KG1 (cell line): ENCODE measurements at regions not wholly inside any gene's neighbourhood (a gene's known extent, or its start where the extent isn't known, plus 50 kb on each side); places are given as distances from the start of the nearest gene placed in this dataset.
"Not testable (repeated sequence)": the region's sequence is repeated elsewhere in the genome, so short reads cannot be mapped to it uniquely, and the experiment has no call there.

Experiments
- DNase-seq: peaks from one replicate; lab custom pipeline; 2025; lab: John Stamatoyannopoulos, UW

DNA sequence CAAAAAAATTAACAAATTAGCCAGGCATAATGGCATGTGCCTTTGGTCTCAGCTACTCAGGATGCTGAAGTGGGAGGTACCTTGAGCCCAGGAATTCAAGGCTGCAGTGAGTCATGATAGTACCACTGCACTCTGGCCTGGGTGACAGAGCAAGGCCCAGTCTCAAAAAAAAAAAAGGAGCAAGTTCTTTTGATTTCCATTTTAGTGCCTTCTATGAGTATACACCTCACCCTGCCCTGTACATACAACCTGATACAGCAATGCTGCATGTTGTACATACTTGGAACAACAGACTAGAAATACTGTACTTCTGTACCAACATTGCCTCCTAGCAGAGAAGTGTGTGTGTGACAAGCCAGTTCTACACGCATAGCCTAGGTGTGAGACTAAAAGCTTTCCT, 97.3 kb upstream of the CARMIL1 start:
- no peak for DNase-seq

DNA sequence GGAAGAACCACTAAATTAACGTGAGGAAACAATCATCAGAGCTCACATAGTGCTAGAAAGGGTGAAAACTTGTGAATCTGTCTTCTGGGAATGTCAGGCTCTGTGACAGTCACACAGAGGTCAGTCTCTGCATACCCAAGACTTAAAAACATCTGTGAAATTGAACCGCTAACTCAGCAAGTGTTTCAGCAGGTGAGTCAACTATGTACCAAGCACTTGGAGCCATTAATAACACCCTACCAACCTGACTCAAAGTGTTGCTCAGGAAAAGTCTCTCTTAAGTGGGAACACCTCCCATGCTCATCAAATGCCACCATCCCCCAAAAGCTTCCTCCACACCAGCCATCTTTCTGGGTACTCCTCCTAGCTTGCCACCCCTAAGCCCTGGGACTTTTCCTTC, 92.3 kb upstream of the CARMIL1 start:
- no peak for DNase-seq

- DNase-seq: no peak
Measured at GRCh38 chr6:25188232-25188631, 90.9 kb upstream of the CARMIL1 start.

- no peak for DNase-seq
Measured at GRCh38 chr6:25192590-25193459, 86.3 kb upstream of the CARMIL1 start.

DNA sequence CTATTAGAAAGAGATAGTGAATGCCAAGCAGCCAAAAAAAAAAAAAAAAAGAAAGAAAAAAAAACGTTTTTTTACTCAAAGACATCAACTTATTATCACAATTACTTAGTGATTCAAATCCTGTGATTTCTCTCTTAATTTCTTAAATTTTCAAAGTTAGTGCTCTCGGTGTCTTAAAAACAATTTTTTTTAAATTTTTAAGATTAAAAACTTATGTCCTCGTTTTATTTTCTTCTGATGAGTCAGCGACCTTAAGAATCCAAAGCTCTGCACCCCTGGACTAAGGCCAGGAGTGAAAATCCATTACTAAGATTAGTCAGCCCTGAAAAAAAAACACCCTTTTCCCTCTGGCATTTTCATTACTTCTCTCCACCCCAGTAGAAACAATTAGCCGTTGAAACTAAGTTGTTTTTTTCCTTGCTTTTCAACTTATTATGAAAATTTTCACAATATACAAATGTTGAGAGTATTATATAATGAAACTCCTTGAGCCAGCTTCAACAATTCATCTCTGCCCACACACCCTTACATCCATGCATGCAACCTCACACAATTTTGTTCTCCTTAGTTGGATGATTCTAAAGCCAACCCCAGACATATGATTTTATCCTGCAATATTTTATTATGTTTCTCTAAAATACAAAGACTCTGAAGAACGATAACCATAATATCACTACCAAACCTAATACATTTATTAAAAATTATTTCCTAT, 85.6 kb upstream of the CARMIL1 start:
- no peak for DNase-seq

DNA sequence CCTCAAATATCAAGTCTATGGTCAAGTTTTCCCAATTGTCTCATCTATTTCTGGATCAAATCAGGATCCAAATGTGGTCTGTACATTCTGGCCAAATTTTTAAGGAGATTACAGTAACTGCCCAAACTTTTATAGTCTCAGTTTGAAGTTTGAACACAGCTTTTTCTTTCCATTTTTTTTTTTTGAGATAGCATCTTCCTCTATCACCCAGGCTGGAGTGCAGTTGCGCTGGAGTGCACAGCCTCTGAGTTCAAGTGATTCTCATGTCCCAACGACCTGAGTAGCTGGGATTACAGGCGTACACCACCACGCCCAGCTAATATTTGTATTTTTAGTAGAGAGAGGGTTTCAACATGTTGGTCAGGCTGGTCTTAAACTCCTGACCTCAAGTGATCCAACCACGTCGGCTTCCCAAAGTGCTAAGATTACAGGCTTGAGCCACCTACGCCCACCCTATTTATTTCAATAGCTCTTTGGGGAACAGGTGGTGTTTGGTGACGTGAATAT, 84.9 kb upstream of the CARMIL1 start:
- DNase-seq: no peak

GRCh38 chr6:25196464-25196863, 82.7 kb upstream of the CARMIL1 start:
- no peak for DNase-seq

- no peak for DNase-seq
Measured at GRCh38 chr6:25197111-25197510, 82.1 kb upstream of the CARMIL1 start.

- no peak for DNase-seq
Measured at GRCh38 chr6:25199544-25199943, 79.6 kb upstream of the CARMIL1 start.

DNA sequence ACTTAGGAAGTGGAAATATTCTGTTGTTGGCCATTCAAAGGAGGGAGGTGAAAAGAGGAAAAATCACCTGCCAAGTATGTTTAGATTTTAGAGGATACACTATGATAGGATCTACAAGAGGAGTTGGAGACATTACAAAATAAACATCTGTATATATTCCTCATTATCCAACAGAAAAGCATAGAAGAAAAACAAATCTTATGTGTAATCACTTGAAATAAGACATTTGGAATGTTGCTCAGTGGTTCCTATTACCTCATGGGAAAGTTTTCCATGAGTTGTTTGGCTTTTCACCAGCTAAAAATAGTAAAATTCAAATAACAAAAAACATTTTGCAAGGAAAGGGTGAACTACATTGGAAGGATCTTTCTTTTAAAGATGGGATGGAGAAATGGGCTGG, 76.7 kb upstream of the CARMIL1 start:
- DNase-seq: no peak

GRCh38 chr6:25205629-25206028, 73.5 kb upstream of the CARMIL1 start:
- no peak for DNase-seq

- DNase-seq: not testable (repeated sequence)
Measured at GRCh38 chr6:25207453-25208155, 71.6 kb upstream of the CARMIL1 start.

DNA sequence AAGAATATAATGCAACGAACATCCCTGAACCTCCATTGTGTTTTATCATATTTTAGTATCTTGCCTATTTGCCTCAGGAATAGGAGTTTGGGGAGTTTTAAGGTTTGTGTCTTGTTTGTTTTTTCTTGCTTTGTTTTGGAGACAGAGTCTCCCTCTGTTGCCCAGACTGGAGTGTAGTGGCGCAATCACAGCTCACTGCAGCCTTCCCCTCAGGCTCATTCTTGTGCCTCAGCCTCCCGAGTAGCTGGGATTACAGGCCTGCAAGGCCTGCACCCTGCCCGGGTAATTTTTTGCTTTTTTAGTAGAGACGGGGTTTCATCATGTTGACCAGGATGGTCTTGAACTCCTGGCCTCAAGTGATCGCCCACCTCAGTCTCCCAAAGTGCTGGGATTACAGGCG, 63.3 kb upstream of the CARMIL1 start:
- no peak for DNase-seq

DNA sequence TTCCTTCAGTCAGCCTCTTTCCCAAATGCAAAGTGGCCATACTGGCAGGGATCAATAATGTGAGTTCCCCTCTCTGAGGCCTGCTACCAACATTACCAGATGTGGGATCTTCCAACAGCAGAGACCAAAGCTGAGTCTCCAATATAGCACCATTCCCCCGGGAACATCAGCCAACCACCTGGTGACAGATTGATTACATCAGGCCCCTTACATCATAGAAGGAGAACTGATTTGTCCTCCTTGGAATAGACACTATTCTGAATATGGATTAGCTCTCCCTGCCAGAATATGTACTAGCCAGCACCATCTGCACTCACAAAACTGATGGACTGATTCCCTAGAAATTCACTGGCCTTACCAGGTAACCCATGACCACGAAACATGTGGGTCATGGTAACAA, 61.9 kb upstream of the CARMIL1 start:
- DNase-seq: no peak

- no peak for DNase-seq
Measured at GRCh38 chr6:25217829-25218228, 61.3 kb upstream of the CARMIL1 start.

DNA sequence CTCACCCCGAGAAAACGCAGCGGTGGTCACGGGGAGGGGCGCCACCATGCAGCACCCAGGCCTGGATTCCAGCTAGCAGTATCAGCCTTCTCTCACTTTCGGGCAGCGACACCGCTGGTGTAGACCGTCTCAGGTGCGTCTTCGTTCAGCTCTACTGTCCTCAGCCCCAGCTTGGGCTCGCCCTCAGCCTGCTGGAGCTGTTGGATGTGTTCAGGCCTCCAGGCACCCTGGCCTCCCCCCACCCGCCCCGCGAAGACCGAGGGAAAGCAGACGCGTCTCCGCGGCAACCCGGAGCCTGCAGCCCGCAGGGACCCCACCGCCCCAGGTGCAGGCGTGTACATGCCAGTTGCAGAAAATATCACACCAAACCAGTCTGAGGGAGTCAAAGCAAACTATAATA, 60.8 kb upstream of the CARMIL1 start:
- no peak for DNase-seq

- DNase-seq: no peak
Measured at GRCh38 chr6:25219216-25219916, 59.8 kb upstream of the CARMIL1 start.

DNA sequence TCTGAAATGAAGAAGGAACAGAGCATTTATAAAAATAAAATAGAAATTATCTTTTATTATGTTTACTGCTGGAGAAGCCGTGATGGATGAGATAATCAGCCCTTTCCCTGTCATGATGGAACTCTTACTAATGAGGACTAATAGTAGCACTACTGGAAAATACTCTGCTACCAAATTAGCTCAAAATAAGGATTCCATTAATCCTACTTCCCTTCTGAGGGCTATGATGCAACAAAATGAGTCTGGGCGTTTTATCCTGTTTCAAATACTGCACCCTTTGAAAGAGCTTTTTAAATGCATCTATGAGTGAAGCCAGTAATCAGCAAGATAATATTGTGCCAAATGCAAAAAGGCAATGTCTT, 59.3 kb upstream of the CARMIL1 start:
- DNase-seq: no peak

- DNase-seq: no peak
Measured at GRCh38 chr6:25220857-25221256, 58.3 kb upstream of the CARMIL1 start.

GRCh38 chr6:25222006-25222678, 57.0 kb upstream of the CARMIL1 start:
- DNase-seq: no peak

- DNase-seq: peak; percentile 54
Measured at GRCh38 chr6:25223490-25223991, 55.6 kb upstream of the CARMIL1 start.
